ENCODE measurements at regions not wholly inside any gene's neighbourhood (a gene's known extent, or its start where the extent isn't known, plus 50 kb on each side); places are given as distances from the start of the nearest gene placed in this dataset.

GRCh38 chr3:94221829-94222228, 159.0 kb downstream of the NSUN3 start:
- POLR2A ChIA-PET (ENCODE audit: partially characterized antibody) = interaction anchor here (0.6 kb wide), 1 partner anchor 78 kb away, joined by 3 read pairs; no protein-coding TSS in a partner anchor
- no peak for FAIRE-seq
- TF ChIP-seq KDM5A (IDR thresholded peaks at IDR 0.05; ENCODE audit: low read length) (no peak), CTBP2 (IDR thresholded peaks at IDR 0.05; ENCODE audit: borderline replicate concordance, insufficient read depth, insufficient read length, low read length) (no peak), TAF7 (optimal IDR thresholded peaks at IDR 0.05; ENCODE audit: borderline replicate concordance, low read depth, low read length) (no peak), BCL11A (IDR thresholded peaks at IDR 0.05; ENCODE audit: low read depth in 2 of 2, low read length in 2 of 2) (no peak), SIX5 (IDR thresholded peaks at IDR 0.05; ENCODE audit: low read depth, low read length) (no peak), EGR1 (IDR thresholded peaks at IDR 0.05; ENCODE audit: borderline replicate concordance, low read depth, low read length) (no peak), CHD1 (IDR thresholded peaks at IDR 0.05; ENCODE audit: low read depth, low read length) (no peak), BRCA1 (IDR thresholded peaks at IDR 0.05; ENCODE audit: low read depth, low read length) (no peak), CEBPB (IDR thresholded peaks at IDR 0.05; ENCODE audit: low read depth, low read length) (no peak), PHF8 (conservative IDR thresholded peaks at IDR 0.05; ENCODE audit: low read depth, low read length) (no peak), BACH1 (IDR thresholded peaks at IDR 0.05; ENCODE audit: low read length) (no peak), CBX5 (IDR thresholded peaks at IDR 0.05; ENCODE audit: low read depth, low read length) (no peak), SP4 (IDR thresholded peaks at IDR 0.05; ENCODE audit: low read length) (no peak), CTCF (IDR thresholded peaks at IDR 0.05; ENCODE audit: control extremely low read depth in 1 of 3, insufficient read depth in 1 of 3, low read depth in 1 of 3, low read length in 3 of 3) (no peak)

More at GRCh38 chr3:94221829-94222228, 159.0 kb downstream of the NSUN3 start:
- Histone ChIP-seq H3K79me2 (ENCODE audit: control insufficient read depth in 1 of 2, insufficient read depth in 2 of 2, low read length in 2 of 2) (no peaks in the 10 kb centered on the region), H3K27me3 (replicated peaks in 1 of 4; ENCODE audit: control insufficient read depth in 3 of 4, extremely low read depth in 1 of 4, insufficient read depth in 3 of 4, low read length in 3 of 4) (no peaks in the 10 kb centered on the region), H3K36me3 (ENCODE audit: control insufficient read depth in 2 of 4, insufficient read depth in 4 of 4, low read length in 3 of 4) (no peaks in the 10 kb centered on the region), H3K9me3 (ENCODE audit: insufficient read depth in 2 of 2, low read depth in 1 of 2, low read length in 1 of 2) (no peaks in the 10 kb centered on the region), H4K8ac (ENCODE audit: extremely low read depth, insufficient read depth, low read length) (no peak overlapping the region), H2BK5ac (ENCODE audit: low read depth, low read length) (no peak overlapping the region), H3K4me1 (replicated peaks in 1 of 4; ENCODE audit: control insufficient read depth in 3 of 4, insufficient read depth in 4 of 4, low read length in 3 of 4) (no peaks in the 10 kb centered on the region), H3K79me1 (ENCODE audit: low read depth, low read length) (no peaks in the 10 kb centered on the region), H2BK120ac (replicated peaks; ENCODE audit: low read depth, low read length) (no peak overlapping the region), H2BK15ac (ENCODE audit: low read length) (no peak overlapping the region), H4K91ac (replicated peaks; ENCODE audit: insufficient read length, low read length) (no peak overlapping the region), H3K4ac (replicated peaks; ENCODE audit: insufficient read length, low read depth, low read length) (no peak overlapping the region), H3K23me2 (ENCODE audit: low read depth, low read length) (no peaks in the 10 kb centered on the region), H3K56ac (replicated peaks; ENCODE audit: insufficient read length, low read depth, low read length) (no peak overlapping the region), H2BK20ac (ENCODE audit: low read length) (no peak overlapping the region), H2BK12ac (ENCODE audit: low read depth, low read length) (no peak overlapping the region), H3K9ac (replicated peaks in 1 of 4; ENCODE audit: extremely low read depth in 1 of 4, low read depth in 3 of 4, low read length in 3 of 4) (no peak overlapping the region), H3K4me2 (ENCODE audit: insufficient read depth in 1 of 2, low read depth in 2 of 2, low read length in 2 of 2) (no peak overlapping the region), H2AK5ac (ENCODE audit: low read depth, low read length) (no peak overlapping the region), H2AFZ (ENCODE audit: low read length) (no peak overlapping the region; the same call in 1 of the 2 replicates), H4K5ac (ENCODE audit: insufficient read length, low read depth, low read length) (no peak overlapping the region), H3K14ac (ENCODE audit: insufficient read length) (no peak overlapping the region), H3K23ac (ENCODE audit: insufficient read length) (no peak overlapping the region), H3K18ac (ENCODE audit: extremely low read depth, low read length) (no peak overlapping the region), H3K4me3 (ENCODE audit: extremely low read depth in 1 of 4, insufficient read depth in 2 of 4, low read depth in 3 of 4, low read length in 4 of 4) (no peak overlapping the region), H3K27ac (ENCODE audit: low read depth, low read length) (no peak overlapping the region), H4K20me1 (replicated peaks in 1 of 2; ENCODE audit: control insufficient read depth in 1 of 2, insufficient read depth in 2 of 2, low read length in 2 of 2) (no peaks in the 10 kb centered on the region)
- CTCF ChIA-PET (ENCODE audit: partially characterized antibody) = interaction anchor here (2.1 kb wide), 1 partner anchor 13 kb away, joined by 7 read pairs; no protein-coding TSS in a partner anchor
- DNase-seq (ENCODE audit: low read depth in 1 of 2, low spot score in 2 of 2) = no peak

All from H1 (cell line).